K562 (cell line): ENCODE measurements at regions not wholly inside any gene's neighbourhood (a gene's known extent, or its start where the extent isn't known, plus 50 kb on each side); places are given as distances from the start of the nearest gene placed in this dataset.

Experiments used
- ATAC-seq: fragments of 200-7000 bp; cut with Tn5 transposase; 3 replicates; pipeline ENCODE4 v1.9.1; 2020; ENCODE audit warnings: moderate library complexity
- BruUV-seq: library from RNA; stranded (reverse); fragments of 400-500 nt; replicated peaks from 2 replicates; lab custom pipeline; 2021; lab: Mats Ljungman, UMichigan
- CTCF ChIA-PET: fragments of 300-600 bp; formaldehyde crosslinking; extraction: SDS; loops from one replicate; lab custom pipeline; 2021; ENCODE audit warnings: low intra/inter-chr PET ratio; lab: Yijun Ruan, JAX
- POLR2A ChIA-PET: fragments of 300-600, 350-650 bp; sonication (Branson Sonifier 250); formaldehyde crosslinking; extraction: SDS; loops from one replicate; lab custom pipeline; 2021; ENCODE audit warnings: antibody characterized with exemption, inconsistent platforms; lab: Yijun Ruan, JAX
- DNase-seq, 4 experiments: peaks; one replicate each; pipeline versions ENCODE4 v3.0.0 to v3.0.0-alpha.2; 2011 to 2018; ENCODE audit warnings: low spot score in 3 of 4, mixed read lengths in 3 of 4; ENCODE audit errors: extremely low read depth in 1 of 4
- FAIRE-seq: peaks from 2 replicates; lab custom pipeline; 2011; peaks lifted over from hg19 to GRCh38; lab: Jason Lieb, UNC
- H2AFZ ChIP-seq: 2 replicates; pipeline ENCODE4 v1.6.0; 2011; ENCODE audit warnings: low read depth, low read length, control low read depth, inconsistent platforms
- H3K27ac ChIP-seq: fragments of 200-600 bp; 3 replicates; pipeline ENCODE4 v1.8.0; 2011; ENCODE audit warnings: low read depth, mild to moderate bottlenecking, control low read depth, inconsistent platforms, low read length, moderate library complexity, mixed read lengths; ENCODE audit errors: extremely low read depth
- H3K27me3 ChIP-seq, 2 experiments: fragments of 300-600 bp in 1 of 2; 2 replicates in 1 of 2; 3 replicates in 1 of 2; pipeline versions ENCODE4 v1.6.0 to v1.8.0; 2011; ENCODE audit warnings: inconsistent platforms in 2 of 2, low read length in 2 of 2, mild to moderate bottlenecking in 1 of 2, mixed read lengths in 1 of 2, moderate library complexity in 1 of 2; ENCODE audit not compliant: control insufficient read depth in 2 of 2, insufficient read depth in 2 of 2
- H3K36me3 ChIP-seq: fragments of 300-600 bp; 3 replicates; pipeline ENCODE4 v1.8.0; 2011; ENCODE audit warnings: mild to moderate bottlenecking, low read length, inconsistent platforms; ENCODE audit not compliant: control insufficient read depth, insufficient read depth
- H3K4me1 ChIP-seq, 2 experiments: fragments of 200-600 bp in 1 of 2; replicated peaks in 1 of 2; 2 replicates in 1 of 2; 3 replicates in 1 of 2; pipeline versions ENCODE4 v1.5.1 to v1.8.0; 2011; ENCODE audit warnings: inconsistent platforms in 2 of 2, low read length in 2 of 2, mild to moderate bottlenecking in 1 of 2, mixed read lengths in 1 of 2, moderate library complexity in 1 of 2; ENCODE audit not compliant: control insufficient read depth in 2 of 2, insufficient read depth in 2 of 2
- H3K4me2 ChIP-seq: 2 replicates; pipeline ENCODE4 v1.6.1; 2011; ENCODE audit warnings: low read length, control low read depth, inconsistent platforms, mixed read lengths; ENCODE audit not compliant: insufficient read depth
- H3K4me3 ChIP-seq: fragments of 200-600 bp; sonication (generic), shearing (Covaris generic); 2 replicates; pipeline ENCODE4 v1.5.1; 2016; ENCODE audit warnings: control low read depth, inconsistent platforms
- H3K79me2 ChIP-seq: fragments of 200-600 bp; 3 replicates; pipeline ENCODE4 v1.8.0; 2011; ENCODE audit warnings: low read length, inconsistent platforms; ENCODE audit not compliant: control insufficient read depth, insufficient read depth
- H3K9ac ChIP-seq, 2 experiments: 2 replicates each; pipeline versions ENCODE4 v1.6.0 to v1.6.1; 2011; ENCODE audit warnings: low read depth in 2 of 2, low read length in 2 of 2, control low read depth in 1 of 2, inconsistent platforms in 1 of 2, mild to moderate bottlenecking in 1 of 2, mixed read lengths in 1 of 2; ENCODE audit not compliant: insufficient read depth in 1 of 2
- H3K9me1 ChIP-seq: one replicate; pipeline ENCODE4 v1.6.0; 2011; ENCODE audit warnings: inconsistent platforms, mild to moderate bottlenecking, low read length, moderate library complexity; ENCODE audit not compliant: control insufficient read depth, insufficient read depth
- H3K9me3 ChIP-seq: replicated peaks from 2 replicates; pipeline ENCODE4 v1.5.1; 2011; ENCODE audit warnings: low read depth, low read length, inconsistent platforms; ENCODE audit not compliant: control insufficient read depth, insufficient read depth
- H4K20me1 ChIP-seq: replicated peaks from 2 replicates; pipeline ENCODE4 v1.6.1; 2011; ENCODE audit warnings: low read length, inconsistent platforms, mixed read lengths; ENCODE audit not compliant: control insufficient read depth, insufficient read depth
- ADNP ChIP-seq: fragments of 200-800 bp; sonication (Bioruptor generic); IDR thresholded peaks from 2 replicates; pipeline ENCODE4 v1.6.1; 2016; ENCODE audit warnings: missing genetic modification characterization, missing compliant biosample characterization
- ASH1L ChIP-seq: fragments of 450-650 bp; IDR thresholded peaks from 2 replicates; pipeline ENCODE4 v1.6.1; 2018; ENCODE audit warnings: borderline replicate concordance, mild to moderate bottlenecking, low read depth; ENCODE audit not compliant: partially characterized antibody
- CBFA2T2 ChIP-seq: fragments of 450-650 bp; conservative IDR thresholded peaks from 2 replicates; pipeline ENCODE4 v1.6.1; 2017; ENCODE audit warnings: mild to moderate bottlenecking
- LCOR ChIP-seq: sonication (generic); formaldehyde crosslinking; IDR thresholded peaks from 2 replicates; pipeline ENCODE4 v1.8.0; 2022; ENCODE audit warnings: mild to moderate bottlenecking, missing genetic modification reagents
- PHF21A ChIP-seq: fragments of 450-650 bp; IDR thresholded peaks from 2 replicates; pipeline ENCODE4 v1.6.1; 2017; ENCODE audit warnings: low read depth, borderline replicate concordance
- SIX5 ChIP-seq, 2 experiments: IDR thresholded peaks; 2 replicates each; pipeline ENCODE4 v1.6.1; 2011; ENCODE audit warnings: low read length in 2 of 2, borderline replicate concordance in 1 of 2, low read depth in 1 of 2, mild to moderate bottlenecking in 1 of 2, moderate library complexity in 1 of 2; ENCODE audit not compliant: insufficient read depth in 1 of 2
- TRIM28 ChIP-seq: fragments of 450-650 bp; IDR thresholded peaks from 2 replicates; pipeline ENCODE4 v1.6.1; 2017
- ZEB2 ChIP-seq: fragments of 450-650 bp; IDR thresholded peaks from 2 replicates; pipeline ENCODE4 v1.6.1; 2016
- ZNF785 ChIP-seq: fragments of 250-450 bp; sonication (Bioruptor Pico); IDR thresholded peaks from 2 replicates; pipeline ENCODE4 v1.4.0; 2020; ENCODE audit warnings: mild to moderate bottlenecking
- WGBS: fragments of 100-300 bp; shearing (Covaris generic); methylation state at CpG from one replicate; pipeline ENCODE4 v1.1.6; 2016; ENCODE audit warnings: low coverage, mixed read lengths; ENCODE audit not compliant: insufficient coverage; ENCODE audit errors: missing lambda C conversion rate; 5-methylcytosine and 5-hydroxymethylcytosine counted together
- in situ Hi-C: fragments of 300-500 bp; cut with MboI; formaldehyde crosslinking; loops from 4 replicates; pipeline ENCODE4 v1.15.0; 2018; ENCODE audit warnings: inconsistent platforms, mixed read lengths
- intact Hi-C: fragments of 100-400 bp; cut with micrococcal nuclease; formaldehyde crosslinking; loops from 2 replicates; pipeline ENCODE4 v1.14.2; 2022
- TF ChIP-seq, protein P1 (sequence below): fragments of 250-450 bp; sonication (Bioruptor Pico); IDR thresholded peaks from 2 replicates; pipeline ENCODE4 v1.8.0; 2022; ENCODE audit warnings: inconsistent platforms
- TF ChIP-seq, protein P2 (sequence below): sonication (generic); formaldehyde crosslinking; IDR thresholded peaks from 2 replicates; pipeline ENCODE4 v1.8.1; 2022; ENCODE audit warnings: missing genetic modification reagents

DNA sequence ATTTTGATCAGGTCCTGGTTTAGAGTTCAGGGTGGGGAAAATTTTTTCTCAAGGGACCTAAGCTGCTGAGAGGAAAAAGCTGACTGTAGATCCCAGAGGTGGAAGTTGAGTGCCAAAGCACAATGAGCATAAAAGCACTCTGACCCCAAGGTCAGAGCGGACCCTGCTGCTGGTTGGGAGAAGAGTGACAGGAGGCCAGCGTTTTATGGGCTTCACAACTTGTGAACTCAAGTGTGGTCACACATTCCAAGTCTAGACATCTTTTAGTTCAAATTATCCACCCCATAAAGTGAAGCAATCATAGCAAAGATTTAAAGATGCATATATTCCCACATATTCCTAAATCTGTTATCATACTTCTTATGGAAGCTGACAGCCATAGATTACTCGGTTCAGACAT lies 220.3 kb downstream of the CHIC2 start:
- ChIA-PET CTCF (no interaction called here), POLR2A (no interaction called here)
- BruUV-seq = no TSS peak
- Histone ChIP-seq H3K27ac (no peak overlapping the region), H3K36me3 (no peaks in the 10 kb centered on the region), H3K79me2 (no peaks in the 10 kb centered on the region), H3K4me1 (no peaks in the 10 kb centered on the region), H2AFZ (no peak overlapping the region), H3K9ac (no peak overlapping the region), H3K9me1 (no peaks in the 10 kb centered on the region), H4K20me1 (no peaks in the 10 kb centered on the region), H3K4me3 (no peak overlapping the region)
- no peak for DNase-seq
- no peak for TF ChIP-seq ADNP (tag)
- TF ChIP-seq CBFA2T2 = no peak
- TF ChIP-seq LCOR = no peak
- no peak for TF ChIP-seq ZEB2
- TF ChIP-seq PHF21A = no peak
- no peak for TF ChIP-seq ZNF785 (CRISPR knock-in tag)
- TF ChIP-seq TRIM28 = no peak
- no peak for TF ChIP-seq SIX5 (IDR thresholded peaks at IDR 0.05; ENCODE audit: borderline replicate concordance in 1 of 2, insufficient read depth in 1 of 2, low read depth in 1 of 2, low read length in 2 of 2)
- TF ChIP-seq, protein P1, sequence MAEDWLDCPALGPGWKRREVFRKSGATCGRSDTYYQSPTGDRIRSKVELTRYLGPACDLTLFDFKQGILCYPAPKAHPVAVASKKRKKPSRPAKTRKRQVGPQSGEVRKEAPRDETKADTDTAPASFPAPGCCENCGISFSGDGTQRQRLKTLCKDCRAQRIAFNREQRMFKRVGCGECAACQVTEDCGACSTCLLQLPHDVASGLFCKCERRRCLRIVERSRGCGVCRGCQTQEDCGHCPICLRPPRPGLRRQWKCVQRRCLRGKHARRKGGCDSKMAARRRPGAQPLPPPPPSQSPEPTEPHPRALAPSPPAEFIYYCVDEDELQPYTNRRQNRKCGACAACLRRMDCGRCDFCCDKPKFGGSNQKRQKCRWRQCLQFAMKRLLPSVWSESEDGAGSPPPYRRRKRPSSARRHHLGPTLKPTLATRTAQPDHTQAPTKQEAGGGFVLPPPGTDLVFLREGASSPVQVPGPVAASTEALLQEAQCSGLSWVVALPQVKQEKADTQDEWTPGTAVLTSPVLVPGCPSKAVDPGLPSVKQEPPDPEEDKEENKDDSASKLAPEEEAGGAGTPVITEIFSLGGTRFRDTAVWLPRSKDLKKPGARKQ (CRISPR knock-in tag) = no peak
- no peak for TF ChIP-seq ASH1L
- TF ChIP-seq, protein P2, sequence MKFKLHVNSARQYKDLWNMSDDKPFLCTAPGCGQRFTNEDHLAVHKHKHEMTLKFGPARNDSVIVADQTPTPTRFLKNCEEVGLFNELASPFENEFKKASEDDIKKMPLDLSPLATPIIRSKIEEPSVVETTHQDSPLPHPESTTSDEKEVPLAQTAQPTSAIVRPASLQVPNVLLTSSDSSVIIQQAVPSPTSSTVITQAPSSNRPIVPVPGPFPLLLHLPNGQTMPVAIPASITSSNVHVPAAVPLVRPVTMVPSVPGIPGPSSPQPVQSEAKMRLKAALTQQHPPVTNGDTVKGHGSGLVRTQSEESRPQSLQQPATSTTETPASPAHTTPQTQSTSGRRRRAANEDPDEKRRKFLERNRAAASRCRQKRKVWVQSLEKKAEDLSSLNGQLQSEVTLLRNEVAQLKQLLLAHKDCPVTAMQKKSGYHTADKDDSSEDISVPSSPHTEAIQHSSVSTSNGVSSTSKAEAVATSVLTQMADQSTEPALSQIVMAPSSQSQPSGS (CRISPR knock-in tag) = no peak
- TF ChIP-seq, all 486 proteins: peak for 0
- intact Hi-C loops (no loop called here), in situ Hi-C loops (no loop called here)
- FAIRE-seq = no peak
- 0% methylated on average over 3 of the region's 3 CpGs for WGBS
- Histone ChIP-seq H3K9me3 (no peaks in the 10 kb centered on the region), H3K27me3 (no peaks in the 10 kb centered on the region), H3K4me2 (no peak overlapping the region)
- ATAC-seq = no peak
